ENCODE measurements at regions not wholly inside any gene's neighbourhood (a gene's known extent, or its start where the extent isn't known, plus 50 kb on each side); places are given as distances from the start of the nearest gene placed in this dataset.

GRCh38 chr6:85118652-85119235, 331.1 kb upstream of the NT5E start:
- no peak for TF ChIP-seq CTCF (IDR thresholded peaks at IDR 0.05; ENCODE audit: borderline replicate concordance, insufficient read depth, low read depth, low read length)
- H3K4me3 ChIP-seq (ENCODE audit: low read depth, low read length), result no peak overlapping the region

GRCh38 chr6:85118233-85118632, 331.6 kb upstream of the NT5E start:
- peak; percentile 6; the same call in 1 of the 2 replicates for TF ChIP-seq CTCF (IDR thresholded peaks at IDR 0.05; ENCODE audit: borderline replicate concordance, insufficient read depth, low read depth, low read length)

GRCh38 chr6:85116475-85116874, 333.4 kb upstream of the NT5E start:
- TF ChIP-seq CTCF (IDR thresholded peaks at IDR 0.05; ENCODE audit: borderline replicate concordance, insufficient read depth, low read depth, low read length), result no peak
- no peak overlapping the region for H3K4me3 ChIP-seq (ENCODE audit: low read depth, low read length)

More at GRCh38 chr6:85118233-85118632, 331.6 kb upstream of the NT5E start:
- no peak overlapping the region for H3K4me3 ChIP-seq (ENCODE audit: low read depth, low read length)

GRCh38 chr6:85115876-85116275, 334.0 kb upstream of the NT5E start:
- no peak for TF ChIP-seq CTCF (IDR thresholded peaks at IDR 0.05; ENCODE audit: borderline replicate concordance, insufficient read depth, low read depth, low read length)
- H3K4me3 ChIP-seq (ENCODE audit: low read depth, low read length), result no peak overlapping the region

GRCh38 chr6:85115376-85115775, 334.5 kb upstream of the NT5E start:
- no peak for TF ChIP-seq CTCF (IDR thresholded peaks at IDR 0.05; ENCODE audit: borderline replicate concordance, insufficient read depth, low read depth, low read length)
- H3K4me3 ChIP-seq (ENCODE audit: low read depth, low read length), result no peak overlapping the region

- TF ChIP-seq CTCF (IDR thresholded peaks at IDR 0.05; ENCODE audit: borderline replicate concordance, insufficient read depth, low read depth, low read length), result no peak
- no peak overlapping the region for H3K4me3 ChIP-seq (ENCODE audit: low read depth, low read length)
Measured at GRCh38 chr6:85114581-85114935, 335.3 kb upstream of the NT5E start.

- no peak overlapping the region for H3K4me3 ChIP-seq (ENCODE audit: low read depth, low read length)
Measured at GRCh38 chr6:85113934-85114580, 335.8 kb upstream of the NT5E start.

More at GRCh38 chr6:85113934-85114580, 335.8 kb upstream of the NT5E start:
- no peak for TF ChIP-seq CTCF (IDR thresholded peaks at IDR 0.05; ENCODE audit: borderline replicate concordance, insufficient read depth, low read depth, low read length)
